Activated naive CD4-positive, alpha-beta T cell treated with anti-CD3 and anti-CD28 coated beads, Interleukin-2, amount 50 U/mL, for 72 hours (primary cell): ENCODE measurements at regions not wholly inside any gene's neighbourhood (a gene's known extent, or its start where the extent isn't known, plus 50 kb on each side); places are given as distances from the start of the nearest gene placed in this dataset.
"Not testable (repeated sequence)": the region's sequence is repeated elsewhere in the genome, so short reads cannot be mapped to it uniquely, and the experiment has no call there.

Source experiments
- ATAC-seq, 2 donors: fragments of 150-1000 bp; cut with Tn5 transposase; 2 replicates each; pipeline ENCODE4 v1.10.0; 2021; ENCODE audit warnings: mild to moderate bottlenecking in 2 of 2, moderate library complexity in 2 of 2
- DNase-seq, 2 donors: peaks; one replicate each; pipeline ENCODE4 v3.0.0; 2021 to 2022; ENCODE audit warnings: low spot score in 2 of 2
- H3K27ac Mint-ChIP-seq, 2 donors: one replicate each; pipeline ENCODE4 v1.8.0; 2022; ENCODE audit warnings: mild to moderate bottlenecking in 2 of 2, mixed read lengths in 2 of 2
- H3K36me3 Mint-ChIP-seq, 2 donors: one replicate each; pipeline ENCODE4 v1.8.0; 2022; ENCODE audit warnings: mixed read lengths in 2 of 2
- H3K9me3 Mint-ChIP-seq, 2 donors: one replicate each; pipeline ENCODE4 v1.8.0; 2022; ENCODE audit warnings: mixed read lengths in 2 of 2

DNA sequence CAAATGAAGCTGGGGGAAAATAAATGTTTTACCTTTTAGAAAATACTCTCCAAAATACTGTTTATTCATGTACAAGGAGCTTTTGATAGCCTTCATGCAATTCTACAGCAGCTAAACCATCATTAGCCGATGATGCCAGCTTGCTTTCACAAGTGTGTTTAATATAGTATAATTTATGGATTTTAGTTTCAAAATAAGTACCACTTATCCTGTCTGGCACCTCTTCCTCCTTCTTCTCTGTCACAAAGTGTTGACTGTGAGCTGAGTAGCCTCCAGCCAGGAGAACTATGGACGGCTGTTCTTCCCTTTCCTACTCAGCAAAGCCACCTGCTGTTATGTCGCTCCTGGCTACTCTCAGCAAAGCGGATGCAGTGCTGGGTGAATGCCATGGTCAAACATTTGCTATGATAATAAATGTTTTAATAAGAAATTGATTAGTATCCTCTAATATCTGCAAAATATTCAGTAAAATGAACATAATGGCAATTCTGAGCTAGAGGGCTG lies 238.2 kb downstream of the LIG4 start:
- H3K9me3 Mint-ChIP-seq: peaks cover 0 to 7% of the 10 kb centered on the region in 2 donors
- ATAC-seq (no peak), DNase-seq (no peak)
- H3K36me3 Mint-ChIP-seq: no peaks in the 10 kb centered on the region
- H3K27ac Mint-ChIP-seq: no peak overlapping the region

- Mint-ChIP-seq H3K36me3 (no peaks in the 10 kb centered on the region), H3K9me3 (peaks cover 0 to 2% of the 10 kb centered on the region in 2 donors), H3K27ac (no peak overlapping the region)
- no peak for DNase-seq
- no peak for ATAC-seq
These were observed 238.7 kb downstream of the LIG4 start for GRCh38 chr13:107976628-107977027.

DNA sequence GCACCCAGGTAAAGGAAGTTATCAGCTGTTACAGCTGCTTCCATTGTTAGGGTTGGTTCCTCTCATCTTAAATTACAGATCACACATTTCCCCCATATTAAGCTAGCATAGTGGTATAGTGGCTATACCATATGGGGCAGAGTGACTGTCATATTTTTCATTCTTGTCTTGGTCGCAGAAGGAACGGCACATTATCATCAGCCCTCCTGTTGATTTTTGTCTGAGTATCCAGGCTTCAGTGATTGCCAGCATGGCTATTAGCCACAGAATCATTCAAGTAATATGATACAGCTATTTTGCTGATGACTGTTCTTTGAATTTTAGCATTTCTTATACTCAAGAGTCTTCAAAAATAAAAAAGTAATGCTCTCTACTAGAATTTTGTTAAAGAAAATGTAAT lies 240.9 kb downstream of the LIG4 start:
- Mint-ChIP-seq H3K9me3 (no peaks in the 10 kb centered on the region), H3K36me3 (no peaks in the 10 kb centered on the region), H3K27ac (no peak overlapping the region)
- ATAC-seq (no peak), DNase-seq (no peak)

GRCh38 chr13:107969546-107969945 lies 245.8 kb downstream of the LIG4 start:
- no peak for DNase-seq
- no peaks in the 10 kb centered on the region for H3K36me3 Mint-ChIP-seq
- no peak for ATAC-seq
- H3K27ac Mint-ChIP-seq: no peak overlapping the region
- H3K9me3 Mint-ChIP-seq: peaks cover 0 to 6% of the 10 kb centered on the region in 2 donors

- H3K27ac Mint-ChIP-seq: no peak overlapping the region
- no peak for DNase-seq
- no peak for ATAC-seq
These were observed 246.9 kb downstream of the LIG4 start for GRCh38 chr13:107968470-107968869.

GRCh38 chr13:107964395-107964794 lies 250.9 kb downstream of the LIG4 start:
- Mint-ChIP-seq H3K27ac (no peak overlapping the region), H3K36me3 (no peaks in the 10 kb centered on the region), H3K9me3 (peaks cover 0 to 6% of the 10 kb centered on the region in 2 donors)
- DNase-seq (no peak), ATAC-seq (no peak)

More at GRCh38 chr13:107968470-107968869, 246.9 kb downstream of the LIG4 start:
- Mint-ChIP-seq H3K36me3 (no peaks in the 10 kb centered on the region), H3K9me3 (peaks cover 0 to 6% of the 10 kb centered on the region in 2 donors)

DNA sequence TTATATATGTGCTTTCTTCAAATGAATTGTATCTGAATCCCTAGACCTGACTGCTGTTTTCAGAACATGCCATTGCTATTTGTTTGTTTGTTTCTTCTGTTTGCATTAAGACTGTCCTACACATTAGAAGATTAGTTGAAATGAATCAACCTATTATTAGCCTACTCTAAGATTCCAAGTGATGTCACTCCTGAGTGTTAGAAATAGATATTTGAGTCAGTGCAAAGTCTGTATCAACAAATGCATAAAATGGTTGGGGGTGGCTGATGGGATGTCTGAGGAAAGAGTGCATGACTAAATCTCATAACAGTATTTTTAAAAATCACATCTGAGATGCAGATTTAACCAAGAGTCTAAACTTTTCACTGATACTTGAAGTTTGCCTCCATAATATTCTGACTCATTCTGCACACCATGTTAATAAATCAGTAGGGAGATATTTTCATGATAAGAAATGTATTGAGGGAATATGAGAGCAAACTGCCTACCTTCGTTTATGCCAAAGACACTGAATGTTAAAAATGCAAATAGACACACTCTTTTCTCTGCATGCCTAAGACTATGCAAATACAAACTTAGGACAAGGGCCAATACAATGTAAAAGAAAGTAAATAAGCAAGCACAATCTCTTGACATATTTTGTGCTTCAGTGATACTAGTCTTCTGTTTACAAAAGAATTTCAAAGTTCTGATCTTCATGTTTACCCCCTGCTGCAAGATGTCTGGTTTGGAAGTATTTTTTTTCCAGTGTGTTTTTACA lies 253.3 kb downstream of the LIG4 start:
- H3K36me3 Mint-ChIP-seq: no peaks in the 10 kb centered on the region
- DNase-seq: no peak
- peaks cover 0 to 6% of the 10 kb centered on the region in 2 donors for H3K9me3 Mint-ChIP-seq
- no peak for ATAC-seq
- no peak overlapping the region for H3K27ac Mint-ChIP-seq

GRCh38 chr13:107960301-107960700 lies 255.0 kb downstream of the LIG4 start:
- Mint-ChIP-seq H3K27ac (no peak overlapping the region), H3K9me3 (peaks cover 4 to 8% of the 10 kb centered on the region in 2 donors), H3K36me3 (no peaks in the 10 kb centered on the region)
- DNase-seq (no peak), ATAC-seq (no peak)

- ATAC-seq: no peak
These were observed 258.4 kb downstream of the LIG4 start for GRCh38 chr13:107956889-107957288.

GRCh38 chr13:107942030-107942617 lies 273.2 kb downstream of the LIG4 start:
- Mint-ChIP-seq H3K36me3 (peaks cover 0 to 6% of the 10 kb centered on the region in 2 donors), H3K27ac (no peak overlapping the region), H3K9me3 (peaks cover 17 to 28% of the 10 kb centered on the region in 2 donors)
- ATAC-seq (no peak), DNase-seq (no peak)

More at GRCh38 chr13:107956889-107957288, 258.4 kb downstream of the LIG4 start:
- Mint-ChIP-seq H3K27ac (no peak overlapping the region), H3K9me3 (peaks cover 10 to 15% of the 10 kb centered on the region in 2 donors), H3K36me3 (no peaks in the 10 kb centered on the region)
- DNase-seq: no peak

- no peak for ATAC-seq
- DNase-seq: no peak
- Mint-ChIP-seq H3K9me3 (peaks cover 17 to 28% of the 10 kb centered on the region in 2 donors), H3K27ac (no peak overlapping the region), H3K36me3 (peaks cover 0 to 6% of the 10 kb centered on the region in 2 donors)
These were observed 273.8 kb downstream of the LIG4 start for GRCh38 chr13:107941345-107942029.

GRCh38 chr13:107937848-107938247 lies 277.5 kb downstream of the LIG4 start:
- ATAC-seq (no peak), DNase-seq (no peak)
- peaks cover 0 to 6% of the 10 kb centered on the region in 2 donors for H3K36me3 Mint-ChIP-seq
- H3K9me3 Mint-ChIP-seq: peaks cover 14 to 17% of the 10 kb centered on the region in 2 donors
- H3K27ac Mint-ChIP-seq: no peak overlapping the region

GRCh38 chr13:107931056-107931455 lies 284.3 kb downstream of the LIG4 start:
- peaks cover 24 to 29% of the 10 kb centered on the region in 2 donors for H3K9me3 Mint-ChIP-seq
- H3K36me3 Mint-ChIP-seq: peaks cover 0 to 6% of the 10 kb centered on the region in 2 donors
- ATAC-seq (no peak), DNase-seq (no peak)
- no peak overlapping the region for H3K27ac Mint-ChIP-seq

GRCh38 chr13:107928762-107929161 lies 286.6 kb downstream of the LIG4 start:
- no peak for ATAC-seq
- H3K9me3 Mint-ChIP-seq: peaks cover 23 to 26% of the 10 kb centered on the region in 2 donors
- DNase-seq: no peak
- peaks cover 0 to 6% of the 10 kb centered on the region in 2 donors for H3K36me3 Mint-ChIP-seq
- H3K27ac Mint-ChIP-seq: no peak overlapping the region

- ATAC-seq: no peak
- Mint-ChIP-seq H3K36me3 (peaks cover 0 to 6% of the 10 kb centered on the region in 2 donors), H3K27ac (no peak overlapping the region), H3K9me3 (peaks cover 14 to 17% of the 10 kb centered on the region in 2 donors)
- no peak for DNase-seq
These were observed 287.8 kb downstream of the LIG4 start for GRCh38 chr13:107927557-107927956.

GRCh38 chr13:107926515-107926914 lies 288.8 kb downstream of the LIG4 start:
- H3K9me3 Mint-ChIP-seq: peaks cover 10 to 16% of the 10 kb centered on the region in 2 donors
- H3K27ac Mint-ChIP-seq, ATAC-seq, DNase-seq, H3K36me3 Mint-ChIP-seq: not testable (repeated sequence)

DNA sequence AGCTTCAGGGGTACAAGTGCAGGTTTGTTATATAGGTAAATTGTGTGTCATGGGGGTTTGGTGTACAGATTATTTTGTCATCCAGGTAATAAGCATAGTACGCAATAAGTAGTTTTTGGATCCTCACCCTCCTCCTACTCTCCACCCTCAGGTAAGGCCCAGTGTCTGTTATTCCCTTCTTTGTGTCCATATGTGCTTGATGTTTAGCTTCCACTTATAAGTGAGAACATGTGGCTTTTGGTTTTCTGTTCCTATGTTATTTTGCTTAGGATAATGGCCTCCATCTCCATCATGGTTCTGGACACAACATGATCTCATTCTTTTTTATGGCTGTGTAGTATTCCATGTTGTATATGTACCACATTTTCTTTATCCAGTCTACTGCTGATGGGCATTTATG lies 298.4 kb downstream of the LIG4 start:
- not testable (repeated sequence) for DNase-seq, ATAC-seq

More for the DNA sequence above, 298.4 kb downstream of the LIG4 start:
- not testable (repeated sequence) for H3K9me3 Mint-ChIP-seq, H3K36me3 Mint-ChIP-seq, H3K27ac Mint-ChIP-seq
